ENCODE measurements at regions not wholly inside any gene's neighbourhood (a gene's known extent, or its start where the extent isn't known, plus 50 kb on each side); places are given as distances from the start of the nearest gene placed in this dataset.

DNA sequence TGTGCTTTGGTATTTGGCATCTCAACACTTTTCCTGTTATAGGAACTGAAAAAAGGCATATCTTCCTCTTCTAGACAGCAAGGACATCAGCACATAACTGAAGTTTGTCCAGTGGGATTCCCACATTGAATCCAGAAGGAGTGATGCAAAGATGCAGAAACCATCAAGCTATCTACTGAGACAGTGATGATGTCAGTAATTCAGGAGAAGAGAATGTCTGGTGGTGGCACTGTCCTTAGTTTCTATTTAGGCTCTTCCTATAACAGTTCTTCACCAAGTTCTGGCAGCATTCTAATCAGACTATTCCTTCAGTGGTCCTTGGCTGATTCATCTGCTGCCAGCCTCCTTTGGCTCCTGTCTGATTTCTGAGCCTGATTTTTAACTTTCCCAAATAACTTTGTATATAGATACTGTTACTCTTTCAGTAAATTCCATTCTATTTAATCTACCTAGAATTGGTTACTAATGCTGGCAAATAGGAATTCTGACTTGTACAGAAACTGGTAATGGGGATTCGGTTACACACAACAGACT, 56.6 kb upstream of the AGPS start:
- Histone ChIP-seq H3K23me2 (ENCODE audit: low read depth, low read length) (no peaks in the 10 kb centered on the region), H2AFZ (ENCODE audit: low read length) (no peak overlapping the region), H2BK15ac (ENCODE audit: low read length) (no peak overlapping the region), H4K5ac (ENCODE audit: insufficient read length, low read depth, low read length) (no peak overlapping the region), H3K14ac (ENCODE audit: insufficient read length) (no peak overlapping the region), H2BK5ac (ENCODE audit: low read depth, low read length) (no peak overlapping the region), H3K4me2 (ENCODE audit: insufficient read depth in 1 of 2, low read depth in 2 of 2, low read length in 2 of 2) (no peak overlapping the region), H4K8ac (ENCODE audit: extremely low read depth, insufficient read depth, low read length) (no peak overlapping the region), H3K27ac (ENCODE audit: low read depth, low read length) (no peak overlapping the region), H2BK120ac (replicated peaks; ENCODE audit: low read depth, low read length) (no peak overlapping the region), H3K4me3 (ENCODE audit: extremely low read depth in 1 of 4, insufficient read depth in 2 of 4, low read depth in 3 of 4, low read length in 4 of 4) (no peak overlapping the region), H3K79me1 (ENCODE audit: low read depth, low read length) (no peaks in the 10 kb centered on the region), H2AK5ac (ENCODE audit: low read depth, low read length) (no peak overlapping the region), H2BK12ac (ENCODE audit: low read depth, low read length) (no peak overlapping the region), H3K18ac (ENCODE audit: extremely low read depth, low read length) (no peak overlapping the region), H3K27me3 (replicated peaks in 1 of 4; ENCODE audit: control insufficient read depth in 3 of 4, extremely low read depth in 1 of 4, insufficient read depth in 3 of 4, low read length in 3 of 4) (no peaks in the 10 kb centered on the region), H3K4ac (replicated peaks; ENCODE audit: insufficient read length, low read depth, low read length) (no peak overlapping the region), H4K20me1 (replicated peaks in 1 of 2; ENCODE audit: control insufficient read depth in 1 of 2, insufficient read depth in 2 of 2, low read length in 2 of 2) (no peaks in the 10 kb centered on the region), H3K36me3 (ENCODE audit: control insufficient read depth in 2 of 4, insufficient read depth in 4 of 4, low read length in 3 of 4) (no peaks in the 10 kb centered on the region), H3K79me2 (ENCODE audit: control insufficient read depth in 1 of 2, insufficient read depth in 2 of 2, low read length in 2 of 2) (no peaks in the 10 kb centered on the region), H2BK20ac (ENCODE audit: low read length) (no peak overlapping the region), H4K91ac (replicated peaks; ENCODE audit: insufficient read length, low read length) (no peak overlapping the region), H3K56ac (replicated peaks; ENCODE audit: insufficient read length, low read depth, low read length) (no peak overlapping the region), H3K9ac (replicated peaks in 1 of 4; ENCODE audit: extremely low read depth in 1 of 4, low read depth in 3 of 4, low read length in 3 of 4) (no peak overlapping the region), H3K4me1 (replicated peaks in 1 of 4; ENCODE audit: control insufficient read depth in 3 of 4, insufficient read depth in 4 of 4, low read length in 3 of 4) (peaks cover 0 to 7% (median 3%) of the 10 kb centered on the region in 4 experiments; a peak in 3 of 7 replicates), H3K9me3 (ENCODE audit: insufficient read depth in 2 of 2, low read depth in 1 of 2, low read length in 1 of 2) (no peaks in the 10 kb centered on the region), H3K23ac (ENCODE audit: insufficient read length) (no peak overlapping the region)
- CTCF ChIA-PET (ENCODE audit: partially characterized antibody) = interaction anchor here (0.8 to 7.7 kb wide), 31 partner anchors 8 to 802 kb away, joined by 3 to 88 read pairs (median 5); no protein-coding TSS in a partner anchor
- DNase-seq (ENCODE audit: low read depth in 1 of 2, low spot score in 2 of 2) (no peak), FAIRE-seq (no peak)
- POLR2A ChIA-PET (ENCODE audit: partially characterized antibody) = interaction anchor here (0.9 kb wide), 1 partner anchor 15 kb away, joined by 3 read pairs; no protein-coding TSS in a partner anchor
- whole genome bisulfite sequencing, 2 experiments (ENCODE audit: extremely low coverage in 1 of 2, insufficient coverage in 1 of 2, insufficient read length in 1 of 2, insufficient replicate concordance in 2 of 2, low coverage in 1 of 2, low lambda C conversion rate in 2 of 2, missing lambda C conversion rate in 1 of 2) = 90% methylated on average over 1 of the region's 1 CpG; no CpG with 5 or more reads in 1 of the 2 experiments
- TF ChIP-seq SIN3A (conservative IDR thresholded peaks at IDR 0.05 in 1 of 2, IDR thresholded peaks at IDR 0.05 in 1 of 2; ENCODE audit: low read depth in 1 of 2, low read length in 2 of 2) (no peak), SP1 (IDR thresholded peaks at IDR 0.05; ENCODE audit: low read depth, low read length) (no peak), CHD1 (IDR thresholded peaks at IDR 0.05; ENCODE audit: low read depth, low read length) (no peak)
- TF ChIP-seq, protein P1, sequence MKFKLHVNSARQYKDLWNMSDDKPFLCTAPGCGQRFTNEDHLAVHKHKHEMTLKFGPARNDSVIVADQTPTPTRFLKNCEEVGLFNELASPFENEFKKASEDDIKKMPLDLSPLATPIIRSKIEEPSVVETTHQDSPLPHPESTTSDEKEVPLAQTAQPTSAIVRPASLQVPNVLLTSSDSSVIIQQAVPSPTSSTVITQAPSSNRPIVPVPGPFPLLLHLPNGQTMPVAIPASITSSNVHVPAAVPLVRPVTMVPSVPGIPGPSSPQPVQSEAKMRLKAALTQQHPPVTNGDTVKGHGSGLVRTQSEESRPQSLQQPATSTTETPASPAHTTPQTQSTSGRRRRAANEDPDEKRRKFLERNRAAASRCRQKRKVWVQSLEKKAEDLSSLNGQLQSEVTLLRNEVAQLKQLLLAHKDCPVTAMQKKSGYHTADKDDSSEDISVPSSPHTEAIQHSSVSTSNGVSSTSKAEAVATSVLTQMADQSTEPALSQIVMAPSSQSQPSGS (IDR thresholded peaks at IDR 0.05; ENCODE audit: low read length) = no peak
